ENCODE measurements at regions not wholly inside any gene's neighbourhood (a gene's known extent, or its start where the extent isn't known, plus 50 kb on each side); places are given as distances from the start of the nearest gene placed in this dataset.

- TF ChIP-seq YY1 (IDR thresholded peaks at IDR 0.05; ENCODE audit: insufficient read depth, insufficient read length) (no peak), ZNF274 (IDR thresholded peaks at IDR 0.05; ENCODE audit: low read depth, low read length) (no peak), SUZ12 (IDR thresholded peaks at IDR 0.05; ENCODE audit: extremely low read depth, insufficient read depth, insufficient read length) (no peak)
Observed at GRCh38 chr14:22390195-22390594, 198.8 kb downstream of the DAD1 start.

Data from NT2/D1 (cell line).